GM19324 (cell line): ENCODE measurements at regions not wholly inside any gene's neighbourhood (a gene's known extent, or its start where the extent isn't known, plus 50 kb on each side); places are given as distances from the start of the nearest gene placed in this dataset.

ENCODE experiments used
- ATAC-seq: cut with Tn5 transposase; IDR thresholded peaks from one replicate; pipeline ENCODE4 v1.9.1; 2021; ENCODE audit warnings: mild to moderate bottlenecking, moderate library complexity; ENCODE audit not compliant: unreplicated experiment, low FRiP score

DNA sequence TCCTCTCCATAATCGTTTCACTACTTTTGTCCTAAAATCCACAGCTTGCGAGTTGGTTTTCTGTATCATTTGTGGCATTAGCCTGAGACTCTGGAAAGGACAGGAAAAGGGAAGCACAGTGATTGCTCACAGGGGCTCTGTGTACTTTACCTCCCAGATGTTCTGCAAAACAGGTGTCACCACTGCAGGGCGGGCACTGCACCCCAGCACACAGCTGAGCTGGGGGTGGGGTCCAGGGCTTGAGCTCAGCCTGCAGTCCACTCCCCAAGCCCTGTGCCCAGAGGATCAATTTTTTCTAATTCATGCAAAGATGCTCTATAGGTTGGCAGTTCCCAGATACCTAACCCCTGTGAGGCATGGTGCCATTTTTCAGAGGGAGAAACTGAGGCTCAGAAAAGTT lies 119.4 kb upstream of the GLI2 start:
- no peak for ATAC-seq

- ATAC-seq = no peak
These were observed 118.6 kb upstream of the GLI2 start for GRCh38 chr2:120617055-120617454.

- ATAC-seq = no peak
These were observed 116.8 kb upstream of the GLI2 start for GRCh38 chr2:120618830-120619229.

DNA sequence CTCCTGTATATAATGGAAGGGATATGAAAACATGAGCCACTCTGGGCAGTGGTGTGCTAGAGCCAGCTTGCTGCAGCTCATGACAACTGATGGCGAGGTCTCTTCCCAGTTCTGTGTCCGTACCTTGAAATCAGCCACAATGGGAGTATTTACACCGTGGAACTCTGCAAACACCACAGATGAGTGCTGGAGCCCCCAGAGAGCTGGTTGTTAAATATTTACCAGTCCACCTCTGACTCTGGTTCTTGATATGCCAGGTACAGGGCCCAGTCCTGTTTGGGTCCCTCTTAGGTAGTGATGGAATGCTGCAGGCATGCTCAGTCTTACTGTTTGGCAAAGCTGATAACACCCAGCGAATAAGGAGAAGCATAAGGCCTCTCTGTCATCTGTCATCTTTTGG lies 116.1 kb upstream of the GLI2 start:
- ATAC-seq = no peak

- no peak for ATAC-seq
These were observed 115.5 kb upstream of the GLI2 start for GRCh38 chr2:120620025-120620793.

DNA sequence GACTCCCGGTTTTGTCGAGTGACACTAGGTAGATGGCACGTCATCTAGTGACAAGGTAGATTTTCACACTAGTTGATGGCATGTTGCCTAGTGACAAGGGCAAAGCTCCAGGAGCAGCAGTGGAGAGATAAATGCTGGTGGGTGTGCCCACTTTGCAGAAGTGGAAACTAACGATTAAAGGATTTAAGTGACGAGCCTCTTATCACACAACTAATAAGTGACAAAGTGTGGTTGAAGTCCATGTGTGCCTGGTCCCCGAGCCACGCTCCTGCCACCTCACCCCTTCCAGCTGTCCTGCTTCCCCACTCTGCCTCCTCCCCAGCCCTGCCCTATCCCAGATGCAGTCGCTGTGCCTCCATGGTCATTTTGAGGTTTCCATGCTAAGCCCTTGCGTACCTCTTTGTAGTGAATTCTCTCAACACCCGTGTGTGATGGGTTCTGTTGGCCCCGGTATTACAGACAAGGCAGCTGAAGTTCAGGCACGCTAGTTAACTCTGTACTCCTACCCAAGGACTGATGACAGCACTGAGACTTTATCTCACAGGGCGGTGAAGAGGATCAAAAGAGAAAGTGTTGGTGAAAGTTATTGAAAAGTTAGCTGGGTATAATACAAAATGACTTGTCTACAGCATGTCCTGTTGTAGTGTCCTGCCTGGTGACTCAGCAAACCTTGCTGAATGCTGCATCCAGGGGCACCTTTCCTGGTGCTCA lies 113.4 kb upstream of the GLI2 start:
- ATAC-seq = no peak

DNA sequence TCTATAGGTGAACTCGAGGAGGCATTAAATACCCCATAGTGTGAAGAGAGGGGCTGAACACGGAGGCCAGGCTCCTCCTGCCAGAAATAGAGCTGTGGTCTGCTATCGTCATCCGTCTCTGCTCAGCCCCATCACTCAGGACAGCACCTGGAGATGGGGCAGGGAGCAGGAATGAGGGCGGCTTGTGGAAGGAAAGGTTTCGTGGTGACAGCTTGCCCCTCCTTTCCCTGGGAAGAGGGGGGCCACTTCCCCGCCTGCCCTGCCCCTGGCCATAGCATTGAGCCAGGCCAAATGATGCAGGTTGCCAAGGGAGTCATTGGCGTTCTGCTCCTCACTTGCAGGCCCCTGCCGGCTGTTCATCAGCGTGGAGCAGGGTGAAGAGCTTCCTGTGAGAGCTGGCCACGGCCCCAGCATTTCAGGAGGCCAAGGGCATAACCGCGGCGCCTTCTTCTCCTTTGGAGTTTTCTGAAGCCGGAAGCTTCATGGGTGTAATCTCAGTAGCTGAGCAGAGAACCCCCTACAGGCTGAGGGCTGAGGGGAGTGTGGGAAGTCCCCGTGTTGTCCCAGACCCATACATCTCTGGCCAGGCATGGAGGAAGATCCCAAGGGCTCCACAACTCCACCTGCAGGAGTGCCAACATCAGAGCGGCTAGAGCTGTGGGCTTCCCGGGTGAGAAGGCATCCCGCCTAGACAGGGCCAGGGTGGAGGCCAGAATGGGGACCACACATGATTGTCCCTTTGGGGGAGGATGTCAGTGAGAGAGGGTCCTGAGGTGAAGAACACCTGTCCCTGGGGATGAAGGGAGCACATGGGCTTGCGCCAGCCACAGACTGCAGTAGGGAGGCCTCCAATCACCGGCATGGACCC lies 112.5 kb upstream of the GLI2 start:
- ATAC-seq = no peak

DNA sequence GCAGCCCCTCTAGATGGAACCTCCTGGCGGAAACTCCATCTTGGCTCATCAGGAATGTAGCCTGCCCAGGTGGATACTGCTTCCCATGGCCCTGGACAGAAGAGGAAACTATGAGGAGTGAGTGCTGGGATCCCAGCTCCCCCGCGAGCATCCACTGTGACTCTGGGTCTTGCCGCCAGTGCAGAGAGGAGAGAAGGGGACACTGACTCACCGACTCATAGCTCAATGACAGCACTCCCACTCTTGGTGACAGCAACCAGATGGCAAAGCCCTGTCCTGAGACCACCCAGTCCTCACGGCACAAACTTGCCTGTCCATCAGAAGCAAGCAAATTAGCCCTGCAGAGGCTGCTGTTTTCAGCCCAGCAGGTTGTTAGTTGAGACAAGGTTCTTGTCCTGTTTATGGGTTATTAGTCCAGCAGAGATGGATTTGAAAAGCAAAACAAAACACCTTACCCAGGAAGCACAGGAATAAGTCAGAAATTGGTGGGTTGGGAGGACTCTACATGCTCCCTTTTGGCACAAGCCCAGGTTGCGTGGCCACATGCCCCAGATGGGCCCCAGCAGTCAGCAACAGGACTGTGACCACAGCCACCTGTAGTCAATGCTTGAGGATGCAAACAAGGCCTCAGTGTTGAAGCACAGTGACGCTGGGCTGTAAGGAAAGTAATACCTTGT lies 111.5 kb upstream of the GLI2 start:
- ATAC-seq = no peak

DNA sequence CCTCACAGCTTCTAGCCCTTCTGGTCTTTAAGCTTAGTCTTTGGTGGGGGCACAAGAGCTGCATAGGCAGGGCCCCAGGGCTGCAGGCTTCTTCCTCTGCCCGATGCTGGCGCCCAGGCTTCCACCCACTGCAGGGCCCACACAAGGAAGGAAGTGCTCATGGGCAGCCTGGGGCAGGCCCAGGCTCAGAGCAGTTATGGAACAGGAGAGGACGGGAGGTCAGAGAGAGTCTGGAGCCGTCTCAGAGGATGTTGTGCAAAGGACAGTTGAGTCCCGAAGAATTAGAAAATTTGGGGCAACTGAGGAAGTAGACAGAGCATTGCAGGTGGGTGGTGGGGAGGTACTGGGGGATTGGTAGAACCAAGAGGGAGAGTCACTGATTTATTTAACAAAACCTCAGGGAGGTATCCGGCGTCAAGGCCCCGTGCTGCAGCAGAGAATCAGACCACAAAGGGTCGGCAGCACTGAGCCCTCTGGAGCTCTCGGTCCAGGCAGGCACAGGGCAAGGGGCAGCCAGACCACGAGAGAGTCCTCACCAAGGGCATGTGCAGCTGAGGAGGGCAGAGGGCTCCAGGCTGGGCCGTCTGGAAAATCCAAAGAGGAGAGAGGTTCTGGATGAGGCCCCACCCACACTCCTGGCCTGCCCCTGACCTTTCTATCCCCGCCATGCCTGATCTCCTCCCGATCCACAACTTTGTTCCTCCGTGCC lies 110.8 kb upstream of the GLI2 start:
- no peak for ATAC-seq

DNA sequence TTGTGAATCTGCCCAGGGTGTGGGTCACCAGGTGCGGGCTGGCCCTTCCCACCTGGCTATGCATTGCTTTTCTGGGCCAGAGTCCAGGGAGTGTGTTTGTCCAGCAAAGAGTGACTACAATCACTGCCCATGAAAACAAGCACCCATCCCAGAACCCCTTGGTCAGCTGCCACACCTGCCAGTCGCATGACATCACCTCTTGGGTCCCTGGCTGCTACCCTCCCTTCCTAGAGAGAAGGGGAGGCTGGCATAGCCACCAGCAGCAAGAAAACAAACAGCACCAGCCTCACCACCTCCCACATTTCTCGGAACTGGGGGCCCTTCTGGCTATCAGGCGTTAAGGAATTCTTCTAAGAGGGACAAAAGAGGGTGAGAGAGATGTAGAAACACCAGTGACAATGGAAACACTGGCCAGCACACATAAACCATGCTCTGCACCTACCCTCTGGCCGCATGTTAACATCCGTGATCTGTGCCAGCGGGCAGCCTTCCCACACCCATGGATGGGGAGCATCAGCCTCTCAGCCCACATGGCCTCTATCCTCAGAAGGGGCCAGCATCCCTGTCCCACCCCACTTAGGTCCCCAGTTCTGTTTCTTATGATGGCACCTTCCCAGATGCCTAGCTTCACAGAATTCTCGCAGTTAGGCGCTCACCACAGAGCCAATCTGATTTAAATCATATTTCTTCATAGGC lies 109.7 kb upstream of the GLI2 start:
- ATAC-seq = no peak

GRCh38 chr2:120626566-120626965 lies 109.1 kb upstream of the GLI2 start:
- no peak for ATAC-seq

DNA sequence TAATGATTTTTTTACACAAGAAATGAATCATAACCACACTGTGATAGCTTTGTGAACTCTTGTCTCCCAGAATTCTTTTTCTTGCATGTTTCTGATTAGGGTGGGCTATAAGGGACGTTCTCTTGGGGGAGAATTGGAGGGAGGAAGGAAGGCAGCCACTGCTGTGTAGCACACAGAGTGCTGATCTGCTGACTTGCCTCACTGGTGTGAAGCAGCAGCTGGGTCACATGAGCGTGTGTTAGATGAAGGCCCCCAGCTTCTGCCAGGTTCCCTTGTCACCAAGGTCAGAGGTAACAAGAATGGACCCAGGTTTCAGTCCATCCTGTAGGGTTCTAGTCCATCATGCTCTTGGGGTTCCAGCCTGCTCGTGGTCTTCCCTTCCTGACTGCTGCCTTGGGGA lies 107.4 kb upstream of the GLI2 start:
- no peak for ATAC-seq

DNA sequence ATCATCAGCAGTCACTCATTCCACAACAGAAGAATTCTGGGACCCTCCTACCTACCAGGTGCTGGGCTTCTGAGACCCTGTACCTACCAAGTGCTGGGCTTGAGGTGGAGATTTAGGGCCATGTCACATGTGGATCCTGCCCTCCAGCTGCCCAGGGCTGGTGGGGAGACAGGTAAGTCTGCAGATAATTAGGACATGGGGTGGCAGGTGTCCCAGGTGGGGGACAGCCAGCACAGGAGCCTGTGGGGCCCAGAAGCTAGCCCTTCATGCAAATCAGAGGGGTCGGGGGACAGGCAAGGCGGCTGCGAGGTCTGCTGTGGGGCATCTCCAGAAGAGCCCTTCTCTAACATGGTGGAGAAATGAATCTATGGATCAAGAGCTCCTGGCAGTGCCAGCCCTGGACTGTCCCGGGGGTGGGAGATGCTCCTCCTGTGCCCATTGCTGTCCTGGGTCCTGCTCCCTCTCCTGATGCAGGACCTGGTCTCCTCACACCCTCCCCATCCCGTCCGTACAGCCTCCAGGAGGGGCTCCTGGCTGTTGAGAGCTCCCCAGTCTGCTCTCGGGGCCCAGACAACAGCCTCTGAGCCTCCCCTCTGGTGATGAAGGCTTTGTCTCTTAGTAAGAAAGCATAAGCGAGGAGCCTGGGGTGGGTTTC lies 106.3 kb upstream of the GLI2 start:
- no peak for ATAC-seq

DNA sequence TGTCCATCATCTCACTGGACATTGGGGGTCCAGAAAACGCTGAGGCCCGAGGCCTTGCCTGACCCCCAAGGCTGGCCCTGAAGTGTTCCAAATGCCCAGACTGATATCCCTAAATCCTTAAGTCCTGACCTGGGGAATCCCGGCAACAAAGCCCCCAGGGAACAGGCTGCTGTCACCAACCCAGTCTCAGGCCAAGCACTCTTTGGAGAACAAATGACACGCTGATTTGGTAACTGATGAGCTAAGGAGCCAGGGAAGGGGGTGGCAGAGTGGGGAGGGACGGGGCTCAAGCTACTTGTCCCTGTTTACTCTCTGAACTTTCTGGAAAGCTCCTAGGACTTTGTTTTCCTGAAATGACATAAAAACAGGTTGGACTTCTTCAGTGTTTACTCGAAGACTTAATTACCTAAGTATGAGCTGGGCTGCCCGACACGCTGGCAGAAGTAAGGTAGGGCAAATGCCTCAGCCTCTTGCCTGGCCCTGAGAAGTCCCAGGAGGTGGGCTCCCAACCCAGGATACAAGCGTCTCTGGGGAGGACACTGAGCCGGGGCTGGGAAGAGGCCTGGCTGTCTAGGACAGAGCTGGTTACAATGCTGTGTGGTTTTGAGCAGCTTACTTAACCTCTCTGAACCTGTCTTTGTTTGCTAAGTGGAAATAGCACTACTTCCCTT lies 105.5 kb upstream of the GLI2 start:
- ATAC-seq = no peak

DNA sequence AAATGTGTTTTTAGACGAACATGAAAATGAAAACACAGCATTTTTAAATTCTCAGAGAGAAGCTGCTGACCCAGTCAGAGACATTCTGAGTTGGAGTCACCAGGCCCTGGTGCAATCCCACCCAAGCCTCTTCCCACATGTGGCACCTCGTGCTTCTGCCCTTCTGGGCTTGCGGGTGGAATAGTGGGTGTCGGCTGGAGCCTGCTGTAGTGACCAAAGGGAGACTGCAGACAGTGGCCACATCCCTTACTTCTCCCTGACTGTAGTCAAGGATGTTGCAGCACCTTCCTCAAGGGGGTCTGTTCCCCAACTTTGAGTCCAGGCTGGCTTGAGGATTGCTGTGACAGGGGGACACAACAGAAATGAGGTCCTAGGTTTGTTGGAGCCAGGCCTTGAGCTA lies 104.4 kb upstream of the GLI2 start:
- ATAC-seq = no peak

GRCh38 chr2:120631724-120632123 lies 103.9 kb upstream of the GLI2 start:
- no peak for ATAC-seq

GRCh38 chr2:120632796-120633646 lies 102.6 kb upstream of the GLI2 start:
- ATAC-seq = no peak

- no peak for ATAC-seq
These were observed 101.1 kb upstream of the GLI2 start for GRCh38 chr2:120634533-120634932.
